DMS153 (cell line): ENCODE measurements at regions not wholly inside any gene's neighbourhood (a gene's known extent, or its start where the extent isn't known, plus 50 kb on each side); places are given as distances from the start of the nearest gene placed in this dataset.

Source experiments
- DNase-seq: peaks from one replicate; lab custom pipeline; 2025; lab: John Stamatoyannopoulos, UW

GRCh38 chr2:118322406-118322805 is 234.1 kb downstream of the INSIG2 start:
- no peak for DNase-seq

GRCh38 chr2:118321432-118322105 is 233.3 kb downstream of the INSIG2 start:
- DNase-seq, result no peak

GRCh38 chr2:118320658-118321057 is 232.4 kb downstream of the INSIG2 start:
- DNase-seq, result no peak

GRCh38 chr2:118320196-118320595 is 231.9 kb downstream of the INSIG2 start:
- no peak for DNase-seq

GRCh38 chr2:118319271-118319684 is 231.0 kb downstream of the INSIG2 start:
- DNase-seq, result no peak

- DNase-seq, result no peak
Observed at GRCh38 chr2:118315606-118316005, 227.3 kb downstream of the INSIG2 start.

GRCh38 chr2:118312969-118313756 is 224.9 kb downstream of the INSIG2 start:
- DNase-seq, result no peak

- no peak for DNase-seq
Observed at GRCh38 chr2:118310681-118311429, 222.6 kb downstream of the INSIG2 start.

GRCh38 chr2:118309946-118310680 is 221.8 kb downstream of the INSIG2 start:
- no peak for DNase-seq

- DNase-seq, result no peak
Observed at GRCh38 chr2:118309257-118309945, 221.1 kb downstream of the INSIG2 start.

- no peak for DNase-seq
Observed at GRCh38 chr2:118307864-118308263, 219.6 kb downstream of the INSIG2 start.

GRCh38 chr2:118301248-118301647 is 213.0 kb downstream of the INSIG2 start:
- no peak for DNase-seq

GRCh38 chr2:118300832-118301231 is 212.6 kb downstream of the INSIG2 start:
- no peak for DNase-seq

- no peak for DNase-seq
Observed at GRCh38 chr2:118296663-118297062, 208.4 kb downstream of the INSIG2 start.

GRCh38 chr2:118295592-118296390 is 207.5 kb downstream of the INSIG2 start:
- DNase-seq, result no peak

- DNase-seq, result no peak
Observed at GRCh38 chr2:118294063-118294462, 205.8 kb downstream of the INSIG2 start.

GRCh38 chr2:118292991-118293390 is 204.7 kb downstream of the INSIG2 start:
- no peak for DNase-seq

GRCh38 chr2:118291251-118291880 is 203.1 kb downstream of the INSIG2 start:
- DNase-seq, result no peak

GRCh38 chr2:118290411-118291250 is 202.4 kb downstream of the INSIG2 start:
- DNase-seq, result no peak
